HepG2 (cell line): ENCODE measurements at regions not wholly inside any gene's neighbourhood (a gene's known extent, or its start where the extent isn't known, plus 50 kb on each side); places are given as distances from the start of the nearest gene placed in this dataset.

Experiments used
- CTCF ChIP-seq: sonication (generic); formaldehyde crosslinking; IDR thresholded peaks from 2 replicates; pipeline ENCODE4 v1.5.0; 2020; ENCODE audit warnings: mild to moderate bottlenecking, missing genetic modification reagents, moderate library complexity
- EZH2 ChIP-seq: conservative IDR thresholded peaks from 2 replicates; pipeline ENCODE4 v1.6.1; 2012; ENCODE audit warnings: mild to moderate bottlenecking, low read depth, low read length, moderate library complexity
- FOSL1 ChIP-seq: sonication (generic); formaldehyde crosslinking; IDR thresholded peaks from 2 replicates; pipeline ENCODE4 v1.9.0; 2021; ENCODE audit warnings: missing genetic modification reagents, borderline replicate concordance
- GABPA ChIP-seq, 2 experiments: IDR thresholded peaks; 2 replicates each; pipeline ENCODE4 v1.6.1; 2011 to 2016; ENCODE audit warnings: low read depth in 2 of 2, low read length in 1 of 2, missing biosample characterization in 1 of 2, missing genetic modification characterization in 1 of 2
- JUND ChIP-seq: sonication (generic); formaldehyde crosslinking; IDR thresholded peaks from 2 replicates; pipeline ENCODE4 v1.8.0; 2022; ENCODE audit warnings: mild to moderate bottlenecking, missing genetic modification reagents
- PBX3 ChIP-seq: sonication (generic); formaldehyde crosslinking; IDR thresholded peaks from 2 replicates; pipeline ENCODE4 v1.8.1; 2023; ENCODE audit warnings: missing genetic modification reagents, inconsistent platforms, borderline replicate concordance
- POLR2A ChIP-seq, 2 experiments: IDR thresholded peaks; 2 replicates each; pipeline ENCODE4 v1.6.1; 2011; ENCODE audit warnings: low read depth in 2 of 2, low read length in 2 of 2, mild to moderate bottlenecking in 1 of 2, moderate library complexity in 1 of 2; ENCODE audit not compliant: insufficient read depth in 1 of 2
- REST ChIP-seq, 2 experiments: IDR thresholded peaks; 2 replicates each; pipeline ENCODE4 v1.6.1; 2011 to 2012; ENCODE audit warnings: low read length in 2 of 2, borderline replicate concordance in 1 of 2, low read depth in 1 of 2, mild to moderate bottlenecking in 1 of 2, moderate library complexity in 1 of 2
- STAT5B ChIP-seq: sonication (generic); formaldehyde crosslinking; IDR thresholded peaks from 2 replicates; pipeline ENCODE4 v1.4.0; 2020; ENCODE audit warnings: missing genetic modification reagents
- ZBTB3 ChIP-seq: sonication (generic); formaldehyde crosslinking; IDR thresholded peaks from 2 replicates; pipeline ENCODE4 v1.4.0; 2020; ENCODE audit warnings: low read depth, mild to moderate bottlenecking, moderate library complexity, missing genetic modification reagents, borderline replicate concordance

- TF ChIP-seq REST (IDR thresholded peaks at IDR 0.05; ENCODE audit: borderline replicate concordance in 1 of 2, low read depth in 1 of 2, low read length in 2 of 2): no peak
- TF ChIP-seq FOSL1 (CRISPR knock-in tag): no peak
- no peak for TF ChIP-seq JUND (CRISPR knock-in tag)
- no peak for TF ChIP-seq CTCF
- TF ChIP-seq GABPA (IDR thresholded peaks at IDR 0.05; ENCODE audit: low read depth, low read length): no peak
- no peak for TF ChIP-seq GABPA (CRISPR knock-in tag; IDR thresholded peaks at IDR 0.05; ENCODE audit: low read depth)
- no peak for TF ChIP-seq ZBTB3 (CRISPR knock-in tag)
- no peak for TF ChIP-seq STAT5B
- TF ChIP-seq POLR2A (IDR thresholded peaks at IDR 0.05; ENCODE audit: insufficient read depth in 1 of 2, low read depth in 2 of 2, low read length in 2 of 2): no peak
- no peak for TF ChIP-seq EZH2
- TF ChIP-seq PBX3 (CRISPR knock-in tag): no peak
Measured at GRCh38 chr12:41804026-41804425, 340.6 kb downstream of the GXYLT1 start.
